Adrenal gland (tissue), 9 donors: ENCODE measurements at regions not wholly inside any gene's neighbourhood (a gene's known extent, or its start where the extent isn't known, plus 50 kb on each side); places are given as distances from the start of the nearest gene placed in this dataset.

Source experiments
- DNase-seq, 7 donors: peaks; one replicate each; pipeline ENCODE4 v3.0.0-alpha.2; 2019 to 2020
- H3K27ac ChIP-seq, 5 donors: fragments of 200-600 bp; sonication (generic) in 4 of 5; 1 replicate in 3 of 5; 2 replicates in 2 of 5; pipeline versions ENCODE4 v1.5.1 to v1.8.0; 2016 to 2020; ENCODE audit warnings: mild to moderate bottlenecking in 1 of 5
- H3K27me3 ChIP-seq: fragments of 200-600 bp; 2 replicates; pipeline ENCODE4 v1.8.0; 2021
- H3K36me3 ChIP-seq, 2 donors: fragments of 200-600 bp; replicated peaks in 1 of 2; 1 replicate in 1 of 2; 2 replicates in 1 of 2; pipeline versions ENCODE4 v1.5.1 to v1.8.0; 2018 to 2022
- H3K4me1 ChIP-seq, 2 donors: fragments of 200-600 bp; replicated peaks in 1 of 2; 1 replicate in 1 of 2; 2 replicates in 1 of 2; pipeline versions ENCODE4 v1.5.1 to v1.8.0; 2018 to 2021
- H3K4me3 ChIP-seq, 4 donors: fragments of 200-600 bp; sonication (generic) in 3 of 4; one replicate each; pipeline ENCODE4 v1.5.1; 2016 to 2018
- H3K9me3 ChIP-seq, 3 donors: fragments of 200-600 bp; sonication (generic) in 1 of 3; replicated peaks in 1 of 3; 1 replicate in 2 of 3; 2 replicates in 1 of 3; pipeline versions ENCODE4 v1.5.1 to v1.8.0; 2016 to 2021
- POLR2A ChIP-seq, 2 donors: fragments of 450-650 bp; IDR thresholded peaks; one replicate each; pipeline ENCODE4 v1.6.1; 2017; ENCODE audit warnings: antibody characterized with exemption in 2 of 2, mild to moderate bottlenecking in 2 of 2, moderate library complexity in 1 of 2
- WGBS, 4 donors: extraction: QIAGEN DNeasy Blood & Tissue Kit in 2 of 4; methylation state at CpG; one replicate each; pipeline versions ENCODE4 v1.1.5 to v1.1.7; 2013 to 2017; 5-methylcytosine and 5-hydroxymethylcytosine counted together
- intact Hi-C, 2 donors: fragments of 100-400 bp; cut with DNase I; formaldehyde crosslinking; loops; one replicate each; pipeline versions ENCODE4 v1.14.1 to v1.15.0; 2022 to 2023
- TF ChIP-seq, protein P1 (sequence below), 6 experiments: fragments of 450-650 bp in 4 of 6; fragments of 200-600 bp in 2 of 6; sonication (generic) in 1 of 6; IDR thresholded peaks; 1 replicate in 5 of 6; 2 replicates in 1 of 6; pipeline versions ENCODE4 v1.5.1 to v1.8.0; 2016 to 2021; ENCODE audit warnings: antibody characterized with exemption in 6 of 6, mild to moderate bottlenecking in 2 of 6, moderate library complexity in 1 of 6
- donor health status: healthy with polysubstance abuse.
- donor health status: Bipolar disorder and iron deficiency.
- donor health status: DM: yes; HTN: yes; CAD: no.
- donor health status: DM: no; HTN: no; CAD: no.
- donor health status: DM: no; HTN: no; CAD: no.

DNA sequence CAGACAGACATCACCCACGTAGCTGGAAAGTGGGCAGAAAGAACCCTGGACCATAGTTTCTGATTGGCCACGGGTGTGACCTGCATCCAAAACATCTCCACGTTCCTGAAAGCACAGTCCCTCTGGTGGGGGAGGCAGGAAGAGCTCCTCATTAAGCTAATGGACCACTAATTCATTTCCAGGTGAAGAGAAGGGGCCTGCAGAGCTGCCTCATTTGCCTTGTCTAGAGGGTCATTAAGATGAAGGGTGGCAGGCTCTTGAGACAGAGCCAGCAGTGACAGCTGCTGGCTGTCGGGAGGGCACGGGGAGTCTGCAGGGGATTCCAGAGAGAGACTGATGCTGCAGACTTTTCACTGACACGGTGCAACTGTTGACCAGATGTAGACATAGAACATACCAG is 149.6 kb upstream of the OPCML start:
- Histone ChIP-seq H3K27ac (no peak overlapping the region), H3K27me3 (peaks cover 4% of the 10 kb centered on the region), H3K9me3 (no peaks in the 10 kb centered on the region), H3K4me1 (no peaks in the 10 kb centered on the region), H3K4me3 (no peak overlapping the region), H3K36me3 (no peaks in the 10 kb centered on the region)
- 4 to 12% (median 11%) methylated on average over 4 to 6 of the region's 6 CpGs for WGBS, 4 donors
- intact Hi-C loops: no loop called here
- DNase-seq: no peak
- TF ChIP-seq POLR2A (IDR thresholded peaks at IDR 0.05): no peak
- TF ChIP-seq, protein P1, sequence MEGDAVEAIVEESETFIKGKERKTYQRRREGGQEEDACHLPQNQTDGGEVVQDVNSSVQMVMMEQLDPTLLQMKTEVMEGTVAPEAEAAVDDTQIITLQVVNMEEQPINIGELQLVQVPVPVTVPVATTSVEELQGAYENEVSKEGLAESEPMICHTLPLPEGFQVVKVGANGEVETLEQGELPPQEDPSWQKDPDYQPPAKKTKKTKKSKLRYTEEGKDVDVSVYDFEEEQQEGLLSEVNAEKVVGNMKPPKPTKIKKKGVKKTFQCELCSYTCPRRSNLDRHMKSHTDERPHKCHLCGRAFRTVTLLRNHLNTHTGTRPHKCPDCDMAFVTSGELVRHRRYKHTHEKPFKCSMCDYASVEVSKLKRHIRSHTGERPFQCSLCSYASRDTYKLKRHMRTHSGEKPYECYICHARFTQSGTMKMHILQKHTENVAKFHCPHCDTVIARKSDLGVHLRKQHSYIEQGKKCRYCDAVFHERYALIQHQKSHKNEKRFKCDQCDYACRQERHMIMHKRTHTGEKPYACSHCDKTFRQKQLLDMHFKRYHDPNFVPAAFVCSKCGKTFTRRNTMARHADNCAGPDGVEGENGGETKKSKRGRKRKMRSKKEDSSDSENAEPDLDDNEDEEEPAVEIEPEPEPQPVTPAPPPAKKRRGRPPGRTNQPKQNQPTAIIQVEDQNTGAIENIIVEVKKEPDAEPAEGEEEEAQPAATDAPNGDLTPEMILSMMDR (IDR thresholded peaks at IDR 0.05): no peak

DNA sequence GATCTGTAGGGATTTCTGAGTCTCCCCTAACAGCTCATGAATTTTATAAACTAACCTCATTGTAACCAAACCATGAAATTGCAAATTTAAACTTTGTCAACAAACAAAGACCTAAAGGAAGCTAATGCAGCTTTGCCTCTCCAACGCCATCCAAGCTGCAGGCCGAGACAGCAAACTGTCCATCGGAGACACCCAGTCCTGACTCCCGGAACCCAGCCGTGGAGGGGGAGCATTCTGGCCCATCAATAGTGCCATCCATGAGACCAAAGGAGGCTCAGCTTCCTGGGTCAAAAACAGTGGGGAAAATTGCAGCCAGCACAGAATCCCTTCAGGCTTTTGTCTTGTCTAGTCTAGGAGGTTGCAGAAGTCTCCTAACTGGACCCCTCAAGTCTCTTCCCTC is 147.6 kb upstream of the OPCML start:
- no peaks in the 10 kb centered on the region for H3K4me1 ChIP-seq
- peaks cover 4% of the 10 kb centered on the region for H3K27me3 ChIP-seq
- WGBS, 4 donors: 71 to 90% (median 78%) methylated on average over 5 of the region's 5 CpGs
- intact Hi-C loops: no loop called here
- TF ChIP-seq, protein P1 (IDR thresholded peaks at IDR 0.05): no peak
- no peak for TF ChIP-seq POLR2A (IDR thresholded peaks at IDR 0.05)
- no peak for DNase-seq
- H3K9me3 ChIP-seq: no peaks in the 10 kb centered on the region
- H3K36me3 ChIP-seq: no peaks in the 10 kb centered on the region
- H3K27ac ChIP-seq: no peak overlapping the region
- no peak overlapping the region for H3K4me3 ChIP-seq

GRCh38 chr11:133678191-133678590 is 145.9 kb upstream of the OPCML start:
- Histone ChIP-seq H3K9me3 (no peaks in the 10 kb centered on the region), H3K4me3 (no peak overlapping the region), H3K27me3 (no peaks in the 10 kb centered on the region), H3K4me1 (no peaks in the 10 kb centered on the region), H3K36me3 (no peaks in the 10 kb centered on the region), H3K27ac (no peak overlapping the region)
- no peak for DNase-seq
- TF ChIP-seq, protein P1 (IDR thresholded peaks at IDR 0.05): no peak
- no peak for TF ChIP-seq POLR2A (IDR thresholded peaks at IDR 0.05)
- WGBS, 4 donors: 74 to 83% (median 79%) methylated on average over 2 of the region's 2 CpGs
- intact Hi-C loops: no loop called here

GRCh38 chr11:133677387-133677786 is 145.1 kb upstream of the OPCML start:
- intact Hi-C loops: no loop called here
- Histone ChIP-seq H3K27ac (no peak overlapping the region), H3K36me3 (no peaks in the 10 kb centered on the region), H3K27me3 (no peaks in the 10 kb centered on the region), H3K4me1 (no peaks in the 10 kb centered on the region), H3K4me3 (no peak overlapping the region), H3K9me3 (no peaks in the 10 kb centered on the region)
- no peak for DNase-seq
- no peak for TF ChIP-seq POLR2A (IDR thresholded peaks at IDR 0.05)
- TF ChIP-seq, protein P1 (IDR thresholded peaks at IDR 0.05): no peak
- WGBS, 4 donors: 20 to 33% (median 29%) methylated on average over 3 of the region's 3 CpGs
